Hepatocyte (in vitro differentiated cells): ENCODE measurements at regions not wholly inside any gene's neighbourhood (a gene's known extent, or its start where the extent isn't known, plus 50 kb on each side); places are given as distances from the start of the nearest gene placed in this dataset.

Source experiments
- DNase-seq: peaks from one replicate; pipeline ENCODE4 v3.0.0-alpha.2; 2016; ENCODE audit warnings: low spot score
- H2AFZ ChIP-seq: fragments of 200-600 bp; sonication (generic); 2 replicates; pipeline ENCODE4 v1.6.0; 2016; ENCODE audit warnings: antibody characterized with exemption, mild to moderate bottlenecking
- H3K27ac ChIP-seq: fragments of 200-600 bp; sonication (generic); 2 replicates; pipeline ENCODE4 v1.5.1; 2016; ENCODE audit warnings: mild to moderate bottlenecking
- H3K27me3 ChIP-seq: fragments of 200-600 bp; sonication (generic); 2 replicates; pipeline ENCODE4 v1.6.1; 2016
- H3K36me3 ChIP-seq: fragments of 200-600 bp; sonication (generic); replicated peaks from 2 replicates; pipeline ENCODE4 v1.5.1; 2016; ENCODE audit warnings: low read depth; ENCODE audit not compliant: insufficient read depth
- H3K4me1 ChIP-seq: fragments of 200-600 bp; sonication (generic); 2 replicates; pipeline ENCODE4 v1.5.1; 2016; ENCODE audit warnings: mild to moderate bottlenecking, moderate library complexity; ENCODE audit not compliant: insufficient read depth
- H3K4me2 ChIP-seq: fragments of 200-600 bp; sonication (generic); 2 replicates; pipeline ENCODE4 v1.6.0; 2016
- H3K4me3 ChIP-seq: fragments of 200-600 bp; sonication (generic); 2 replicates; pipeline ENCODE4 v1.5.1; 2016; ENCODE audit warnings: mild to moderate bottlenecking
- H3K79me2 ChIP-seq: fragments of 200-600 bp; sonication (generic); 2 replicates; pipeline ENCODE4 v1.6.0; 2017; ENCODE audit warnings: mild to moderate bottlenecking
- H3K9me2 ChIP-seq: fragments of 200-600 bp; sonication (generic); replicated peaks from 2 replicates; pipeline ENCODE4 v1.6.0; 2017; ENCODE audit warnings: mild to moderate bottlenecking; ENCODE audit not compliant: insufficient read depth
- H3K9me3 ChIP-seq: fragments of 200-600 bp; sonication (generic); 2 replicates; pipeline ENCODE4 v1.5.1; 2016; ENCODE audit warnings: low read depth, mild to moderate bottlenecking
- H4K20me1 ChIP-seq: fragments of 200-600 bp; sonication (generic); 2 replicates; pipeline ENCODE4 v1.6.0; 2016; ENCODE audit warnings: mild to moderate bottlenecking; ENCODE audit not compliant: insufficient read depth, poor library complexity, severe bottlenecking
- EZH2 ChIP-seq: fragments of 200-600 bp; sonication (generic); IDR thresholded peaks from 2 replicates; pipeline ENCODE4 v1.6.1; 2016; ENCODE audit warnings: antibody characterized with exemption, mild to moderate bottlenecking, borderline replicate concordance
- EZH2phosphoT487 ChIP-seq: fragments of 200-600 bp; sonication (generic); IDR thresholded peaks from one replicate; pipeline ENCODE4 v1.6.1; 2018; ENCODE audit warnings: antibody characterized with exemption, mild to moderate bottlenecking, low read depth, moderate library complexity; ENCODE audit not compliant: unreplicated experiment, severe bottlenecking
- WGBS: methylation state at CpG from one replicate; pipeline ENCODE4 v1.1.6; 2016; ENCODE audit warnings: low lambda C conversion rate; ENCODE audit errors: missing lambda C conversion rate; 5-methylcytosine and 5-hydroxymethylcytosine counted together
- TF ChIP-seq, protein P1 (sequence below): fragments of 200-600 bp; sonication (generic); IDR thresholded peaks from 2 replicates; pipeline ENCODE4 v1.5.1; 2016; ENCODE audit warnings: antibody characterized with exemption, mild to moderate bottlenecking; ENCODE audit not compliant: poor library complexity

DNA sequence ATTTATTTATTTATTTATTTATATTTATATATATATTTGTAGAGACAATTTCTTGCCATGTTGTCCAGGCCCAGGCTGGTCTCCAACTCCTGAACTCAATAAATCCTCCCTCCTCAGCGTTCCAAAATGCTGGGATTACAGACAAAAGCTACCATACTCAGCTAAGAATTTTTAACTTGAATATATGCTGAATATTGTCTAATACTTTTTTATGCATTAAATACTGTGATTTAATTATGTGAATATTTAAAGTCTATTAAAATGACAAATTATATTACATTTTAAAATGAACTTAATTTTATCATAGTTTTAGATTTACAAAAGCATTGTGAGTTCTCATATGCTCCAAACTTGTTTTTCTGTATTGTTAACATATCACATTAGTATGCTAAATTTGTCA, 1022.4 kb downstream of the GRIK2 start:
- DNase-seq: no peak
- Histone ChIP-seq H3K9me3 (peaks cover 3% of the 10 kb centered on the region), H3K36me3 (no peaks in the 10 kb centered on the region), H3K27ac (no peak overlapping the region), H3K4me2 (no peak overlapping the region), H3K4me3 (no peak overlapping the region), H4K20me1 (no peaks in the 10 kb centered on the region), H3K27me3 (no peaks in the 10 kb centered on the region), H3K9me2 (peaks cover 3% of the 10 kb centered on the region), H3K4me1 (no peaks in the 10 kb centered on the region), H3K79me2 (no peaks in the 10 kb centered on the region), H2AFZ (no peak overlapping the region)
- WGBS: 76% methylated on average over 1 of the region's 1 CpG
- TF ChIP-seq, protein P1, sequence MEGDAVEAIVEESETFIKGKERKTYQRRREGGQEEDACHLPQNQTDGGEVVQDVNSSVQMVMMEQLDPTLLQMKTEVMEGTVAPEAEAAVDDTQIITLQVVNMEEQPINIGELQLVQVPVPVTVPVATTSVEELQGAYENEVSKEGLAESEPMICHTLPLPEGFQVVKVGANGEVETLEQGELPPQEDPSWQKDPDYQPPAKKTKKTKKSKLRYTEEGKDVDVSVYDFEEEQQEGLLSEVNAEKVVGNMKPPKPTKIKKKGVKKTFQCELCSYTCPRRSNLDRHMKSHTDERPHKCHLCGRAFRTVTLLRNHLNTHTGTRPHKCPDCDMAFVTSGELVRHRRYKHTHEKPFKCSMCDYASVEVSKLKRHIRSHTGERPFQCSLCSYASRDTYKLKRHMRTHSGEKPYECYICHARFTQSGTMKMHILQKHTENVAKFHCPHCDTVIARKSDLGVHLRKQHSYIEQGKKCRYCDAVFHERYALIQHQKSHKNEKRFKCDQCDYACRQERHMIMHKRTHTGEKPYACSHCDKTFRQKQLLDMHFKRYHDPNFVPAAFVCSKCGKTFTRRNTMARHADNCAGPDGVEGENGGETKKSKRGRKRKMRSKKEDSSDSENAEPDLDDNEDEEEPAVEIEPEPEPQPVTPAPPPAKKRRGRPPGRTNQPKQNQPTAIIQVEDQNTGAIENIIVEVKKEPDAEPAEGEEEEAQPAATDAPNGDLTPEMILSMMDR: no peak
- TF ChIP-seq EZH2 (no peak), EZH2phosphoT487 (no peak)

DNA sequence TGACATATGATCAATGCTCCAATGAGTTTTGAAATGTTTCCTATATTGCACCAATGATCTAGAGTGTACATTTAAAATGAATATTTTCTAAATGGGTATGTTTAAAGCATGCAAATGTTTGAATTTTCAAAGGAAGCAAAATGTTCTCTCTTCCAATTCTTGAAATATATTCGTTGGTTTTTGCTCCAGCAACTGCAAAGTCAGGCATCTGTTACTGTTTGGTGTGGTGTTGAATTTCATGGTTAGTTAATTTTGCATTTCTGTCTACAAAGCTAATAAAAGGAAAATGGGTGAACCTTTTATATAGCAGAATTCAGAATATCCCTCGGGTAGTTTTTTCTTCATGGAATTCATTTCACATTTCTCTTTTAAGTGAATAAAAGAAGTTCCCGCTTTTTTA, 1018.3 kb downstream of the GRIK2 start:
- no peaks in the 10 kb centered on the region for H3K79me2 ChIP-seq
- H3K4me1 ChIP-seq: no peaks in the 10 kb centered on the region
- TF ChIP-seq EZH2 (no peak), EZH2phosphoT487 (no peak)
- TF ChIP-seq, protein P1: no peak
- WGBS: 78% methylated on average over 3 of the region's 3 CpGs
- no peak overlapping the region for H2AFZ ChIP-seq
- DNase-seq: no peak
- H3K4me3 ChIP-seq: no peak overlapping the region
- peaks cover 3% of the 10 kb centered on the region for H3K9me3 ChIP-seq
- no peaks in the 10 kb centered on the region for H3K36me3 ChIP-seq
- H4K20me1 ChIP-seq: no peaks in the 10 kb centered on the region
- peaks cover 3% of the 10 kb centered on the region for H3K9me2 ChIP-seq
- no peaks in the 10 kb centered on the region for H3K27me3 ChIP-seq
- H3K27ac ChIP-seq: no peak overlapping the region
- no peak overlapping the region for H3K4me2 ChIP-seq

DNA sequence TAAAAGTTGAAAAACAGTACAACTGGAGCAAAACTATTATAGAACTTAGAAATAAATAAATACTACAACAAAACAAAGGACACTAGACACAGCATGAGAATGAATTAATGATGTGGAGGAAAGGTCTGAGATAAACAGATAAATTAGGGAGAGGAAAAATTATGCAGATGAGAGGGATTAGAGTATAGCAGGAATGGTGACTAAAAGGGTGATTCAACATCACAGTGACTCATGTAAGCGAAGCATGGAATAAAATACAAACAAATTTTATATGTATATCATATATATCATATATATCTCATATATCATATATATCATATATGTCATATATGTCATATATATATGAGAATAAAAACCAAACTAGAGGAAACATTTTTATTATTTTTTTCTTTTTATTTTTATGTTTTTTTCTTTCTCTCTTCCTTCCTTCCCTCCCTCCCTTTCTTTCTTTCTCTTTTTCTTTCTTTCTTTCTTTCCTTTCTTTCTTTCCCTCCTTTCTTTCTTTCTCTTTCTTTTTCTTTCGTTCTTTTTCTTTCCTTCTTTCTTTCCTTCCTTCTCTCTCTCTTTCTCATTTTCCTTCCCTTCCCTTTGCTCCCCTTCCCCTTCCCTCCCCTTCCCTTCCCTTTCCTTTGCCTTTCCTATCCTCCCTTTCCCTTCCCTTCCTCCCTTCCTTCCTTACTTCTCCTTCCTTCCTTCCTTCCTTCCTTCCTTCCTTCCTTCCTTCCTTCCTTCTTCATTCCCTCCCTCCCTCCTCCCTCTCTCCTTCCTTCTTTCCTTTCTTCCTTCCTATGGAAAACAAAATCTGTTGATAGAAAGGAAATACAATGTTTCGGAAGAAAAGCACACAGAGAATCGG, 1014.6 kb downstream of the GRIK2 start:
- no peaks in the 10 kb centered on the region for H3K79me2 ChIP-seq
- no peaks in the 10 kb centered on the region for H3K4me1 ChIP-seq
- H3K9me3 ChIP-seq: no peaks in the 10 kb centered on the region
- no peak for DNase-seq
- H3K4me3 ChIP-seq: no peak overlapping the region
- no peaks in the 10 kb centered on the region for H3K9me2 ChIP-seq
- H3K36me3 ChIP-seq: no peaks in the 10 kb centered on the region
- H2AFZ ChIP-seq: no peak overlapping the region
- H4K20me1 ChIP-seq: no peaks in the 10 kb centered on the region
- no peak overlapping the region for H3K27ac ChIP-seq
- WGBS: 77% methylated on average over 3 of the region's 4 CpGs
- TF ChIP-seq, protein P1: no peak
- no peak for TF ChIP-seq EZH2phosphoT487
- no peak for TF ChIP-seq EZH2
- no peaks in the 10 kb centered on the region for H3K27me3 ChIP-seq
- H3K4me2 ChIP-seq: no peak overlapping the region
